ENCODE measurements at regions not wholly inside any gene's neighbourhood (a gene's known extent, or its start where the extent isn't known, plus 50 kb on each side); places are given as distances from the start of the nearest gene placed in this dataset.

GRCh38 chr1:222033450-222033849 is 291.6 kb upstream of the DUSP10 start:
- Histone ChIP-seq H2BK15ac (ENCODE audit: low read length) (no peak overlapping the region), H3K14ac (ENCODE audit: insufficient read length) (no peak overlapping the region), H4K91ac (replicated peaks; ENCODE audit: insufficient read length, low read length) (no peak overlapping the region), H2BK120ac (replicated peaks; ENCODE audit: low read depth, low read length) (no peak overlapping the region), H3K18ac (ENCODE audit: extremely low read depth, low read length) (no peak overlapping the region), H3K4me3 (ENCODE audit: extremely low read depth in 1 of 4, insufficient read depth in 2 of 4, low read depth in 3 of 4, low read length in 4 of 4) (no peak overlapping the region), H3K4me1 (replicated peaks in 1 of 4; ENCODE audit: control insufficient read depth in 3 of 4, insufficient read depth in 4 of 4, low read length in 3 of 4) (no peaks in the 10 kb centered on the region), H3K36me3 (ENCODE audit: control insufficient read depth in 2 of 4, insufficient read depth in 4 of 4, low read length in 3 of 4) (no peaks in the 10 kb centered on the region), H2AK5ac (ENCODE audit: low read depth, low read length) (no peak overlapping the region), H4K8ac (ENCODE audit: extremely low read depth, insufficient read depth, low read length) (no peak overlapping the region), H3K79me1 (ENCODE audit: low read depth, low read length) (no peaks in the 10 kb centered on the region), H3K27ac (ENCODE audit: low read depth, low read length) (no peak overlapping the region), H3K9ac (replicated peaks in 1 of 4; ENCODE audit: extremely low read depth in 1 of 4, low read depth in 3 of 4, low read length in 3 of 4) (no peak overlapping the region), H3K79me2 (ENCODE audit: control insufficient read depth in 1 of 2, insufficient read depth in 2 of 2, low read length in 2 of 2) (no peaks in the 10 kb centered on the region), H3K4me2 (ENCODE audit: insufficient read depth in 1 of 2, low read depth in 2 of 2, low read length in 2 of 2) (no peak overlapping the region), H3K23me2 (ENCODE audit: low read depth, low read length) (no peaks in the 10 kb centered on the region), H3K4ac (replicated peaks; ENCODE audit: insufficient read length, low read depth, low read length) (no peak overlapping the region), H4K5ac (ENCODE audit: insufficient read length, low read depth, low read length) (no peak overlapping the region), H2BK12ac (ENCODE audit: low read depth, low read length) (no peak overlapping the region), H3K23ac (ENCODE audit: insufficient read length) (no peak overlapping the region), H2AFZ (ENCODE audit: low read length) (no peak overlapping the region), H2BK5ac (ENCODE audit: low read depth, low read length) (no peak overlapping the region), H3K9me3 (ENCODE audit: insufficient read depth in 2 of 2, low read depth in 1 of 2, low read length in 1 of 2) (peaks cover 0 to 4% of the 10 kb centered on the region in 2 experiments; a peak in 1 of 4 replicates), H2BK20ac (ENCODE audit: low read length) (no peak overlapping the region), H4K20me1 (replicated peaks in 1 of 2; ENCODE audit: control insufficient read depth in 1 of 2, insufficient read depth in 2 of 2, low read length in 2 of 2) (no peaks in the 10 kb centered on the region), H3K56ac (replicated peaks; ENCODE audit: insufficient read length, low read depth, low read length) (no peak overlapping the region), H3K27me3 (replicated peaks in 1 of 4; ENCODE audit: control insufficient read depth in 3 of 4, extremely low read depth in 1 of 4, insufficient read depth in 3 of 4, low read length in 3 of 4) (no peaks in the 10 kb centered on the region)
- POLR2A ChIA-PET (ENCODE audit: partially characterized antibody) = no interaction called here
- DNase-seq (ENCODE audit: low read depth in 1 of 2, low spot score in 2 of 2) (no peak), FAIRE-seq (no peak)
- CTCF ChIA-PET (ENCODE audit: partially characterized antibody) = interaction anchor here (1.0 kb wide), 1 partner anchor 63 kb away, joined by 3 read pairs; no protein-coding TSS in a partner anchor
- 92% methylated on average over 3 of the region's 3 CpGs; no CpG with 5 or more reads in 1 of the 2 experiments for WGBS, 2 experiments (ENCODE audit: extremely low coverage in 1 of 2, insufficient coverage in 1 of 2, insufficient read length in 1 of 2, insufficient replicate concordance in 2 of 2, low coverage in 1 of 2, low lambda C conversion rate in 2 of 2, missing lambda C conversion rate in 1 of 2)
- TF ChIP-seq SUZ12 (IDR thresholded peaks at IDR 0.05; ENCODE audit: low read length) = no peak
- no peak for TF ChIP-seq CREB1 (IDR thresholded peaks at IDR 0.05)
- TF ChIP-seq BCL11A (IDR thresholded peaks at IDR 0.05; ENCODE audit: low read depth in 2 of 2, low read length in 2 of 2) = no peak
- TF ChIP-seq SP4 (IDR thresholded peaks at IDR 0.05; ENCODE audit: low read length) = no peak
- no peak for TF ChIP-seq MAFK (IDR thresholded peaks at IDR 0.05; ENCODE audit: low read depth, low read length)
- no peak for TF ChIP-seq NANOG (IDR thresholded peaks at IDR 0.05; ENCODE audit: insufficient read depth, low read depth, low read length, poor library complexity, severe bottlenecking)
- TF ChIP-seq CBX8 (IDR thresholded peaks at IDR 0.05; ENCODE audit: borderline replicate concordance, low read depth, low read length) = no peak
- TF ChIP-seq EGR1 (IDR thresholded peaks at IDR 0.05; ENCODE audit: borderline replicate concordance, low read depth, low read length) = no peak
- TF ChIP-seq ATF2 (IDR thresholded peaks at IDR 0.05; ENCODE audit: low read length) = no peak
- TF ChIP-seq SP1 (IDR thresholded peaks at IDR 0.05; ENCODE audit: low read depth, low read length) = no peak
- no peak for TF ChIP-seq RFX5 (IDR thresholded peaks at IDR 0.05; ENCODE audit: borderline replicate concordance, low read depth, low read length)
- TF ChIP-seq ASH2L (IDR thresholded peaks at IDR 0.05; ENCODE audit: low read length) = no peak
- no peak for TF ChIP-seq KDM5A (IDR thresholded peaks at IDR 0.05; ENCODE audit: low read length)
- no peak for TF ChIP-seq RNF2 (IDR thresholded peaks at IDR 0.05; ENCODE audit: borderline replicate concordance, low read depth, low read length, missing control alignments, poor library complexity, severe bottlenecking)

Measured in H1 (cell line).